ENCODE measurements at regions not wholly inside any gene's neighbourhood (a gene's known extent, or its start where the extent isn't known, plus 50 kb on each side); places are given as distances from the start of the nearest gene placed in this dataset.
"Not testable (repeated sequence)": the region's sequence is repeated elsewhere in the genome, so short reads cannot be mapped to it uniquely, and the experiment has no call there.

GRCh38 chr15:20301471-20302081, 240.0 kb downstream of the GOLGA6L6 start:
- not testable (repeated sequence) for TF ChIP-seq RFX5 (IDR thresholded peaks at IDR 0.05; ENCODE audit: borderline replicate concordance, low read depth, low read length); NRF1 (IDR thresholded peaks at IDR 0.05; ENCODE audit: low read depth, low read length)
